ENCODE measurements at regions not wholly inside any gene's neighbourhood (a gene's known extent, or its start where the extent isn't known, plus 50 kb on each side); places are given as distances from the start of the nearest gene placed in this dataset.
"Not testable (repeated sequence)": the region's sequence is repeated elsewhere in the genome, so short reads cannot be mapped to it uniquely, and the experiment has no call there.

GRCh38 chr17:26936645-26937044, 357.3 kb upstream of the WSB1 start:
- H3K36me3 ChIP-seq (ENCODE audit: insufficient read depth, low read length); H3K36me3 Mint-ChIP-seq; intact Hi-C loops (cut with micrococcal nuclease); H3K27me3 Mint-ChIP-seq; H3K27ac ChIP-seq (ENCODE audit: low read depth, low read length); H3K4me3 ChIP-seq (ENCODE audit: low read length in 2 of 2); H3K9me3 Mint-ChIP-seq; CTCF ChIA-PET (ENCODE audit: partially characterized antibody); H3K4me1 ChIP-seq (ENCODE audit: insufficient read depth, low read length); H3K27me3 ChIP-seq (ENCODE audit: insufficient read depth, low read length); H3K4me3 Mint-ChIP-seq; POLR2A ChIA-PET (ENCODE audit: partially characterized antibody); DNase-seq; H3K27ac Mint-ChIP-seq; H3K4me1 Mint-ChIP-seq: not testable (repeated sequence)
- H3K9me3 ChIP-seq (ENCODE audit: control insufficient read depth in 1 of 2, low read length in 2 of 2) = peaks cover 0 to 41% of the 10 kb centered on the region in 2 donors

- H3K4me1 Mint-ChIP-seq; H3K4me3 ChIP-seq (ENCODE audit: low read length in 2 of 2); H3K27me3 Mint-ChIP-seq; H3K27ac Mint-ChIP-seq; H3K27ac ChIP-seq (ENCODE audit: low read depth, low read length); H3K9me3 Mint-ChIP-seq; H3K27me3 ChIP-seq (ENCODE audit: insufficient read depth, low read length); intact Hi-C loops (cut with micrococcal nuclease); H3K4me1 ChIP-seq (ENCODE audit: insufficient read depth, low read length); CTCF ChIA-PET (ENCODE audit: partially characterized antibody); H3K36me3 ChIP-seq (ENCODE audit: insufficient read depth, low read length); H3K36me3 Mint-ChIP-seq; POLR2A ChIA-PET (ENCODE audit: partially characterized antibody); DNase-seq; H3K4me3 Mint-ChIP-seq: not testable (repeated sequence)
- peaks cover 0 to 41% of the 10 kb centered on the region in 2 donors for H3K9me3 ChIP-seq (ENCODE audit: control insufficient read depth in 1 of 2, low read length in 2 of 2)
These were observed 356.1 kb upstream of the WSB1 start for GRCh38 chr17:26937750-26938322.

GRCh38 chr17:26939755-26940154, 354.2 kb upstream of the WSB1 start:
- H3K4me3 ChIP-seq (ENCODE audit: low read length in 2 of 2); H3K36me3 ChIP-seq (ENCODE audit: insufficient read depth, low read length); H3K4me1 Mint-ChIP-seq; H3K27me3 ChIP-seq (ENCODE audit: insufficient read depth, low read length); CTCF ChIA-PET (ENCODE audit: partially characterized antibody); intact Hi-C loops (cut with micrococcal nuclease); H3K27ac Mint-ChIP-seq; DNase-seq; H3K4me3 Mint-ChIP-seq; H3K27me3 Mint-ChIP-seq; H3K9me3 Mint-ChIP-seq; H3K36me3 Mint-ChIP-seq; H3K4me1 ChIP-seq (ENCODE audit: insufficient read depth, low read length); POLR2A ChIA-PET (ENCODE audit: partially characterized antibody); H3K27ac ChIP-seq (ENCODE audit: low read depth, low read length): not testable (repeated sequence)
- peaks cover 0 to 41% of the 10 kb centered on the region in 2 donors for H3K9me3 ChIP-seq (ENCODE audit: control insufficient read depth in 1 of 2, low read length in 2 of 2)

GRCh38 chr17:26940587-26940986, 353.3 kb upstream of the WSB1 start:
- H3K27ac ChIP-seq (ENCODE audit: low read depth, low read length); H3K4me3 Mint-ChIP-seq; H3K27me3 Mint-ChIP-seq; DNase-seq; H3K27ac Mint-ChIP-seq; H3K4me3 ChIP-seq (ENCODE audit: low read length in 2 of 2); H3K36me3 Mint-ChIP-seq; intact Hi-C loops (cut with micrococcal nuclease); CTCF ChIA-PET (ENCODE audit: partially characterized antibody); H3K4me1 Mint-ChIP-seq; H3K27me3 ChIP-seq (ENCODE audit: insufficient read depth, low read length); H3K9me3 Mint-ChIP-seq; H3K4me1 ChIP-seq (ENCODE audit: insufficient read depth, low read length); H3K36me3 ChIP-seq (ENCODE audit: insufficient read depth, low read length); POLR2A ChIA-PET (ENCODE audit: partially characterized antibody): not testable (repeated sequence)
- H3K9me3 ChIP-seq (ENCODE audit: control insufficient read depth in 1 of 2, low read length in 2 of 2) = peaks cover 0 to 41% of the 10 kb centered on the region in 2 donors

GRCh38 chr17:26962255-26963162, 331.4 kb upstream of the WSB1 start:
- H3K4me3 ChIP-seq (ENCODE audit: low read length in 2 of 2) = no peak overlapping the region
- Mint-ChIP-seq H3K36me3 (peaks cover 0 to 4% of the 10 kb centered on the region in 2 donors), H3K4me3 (no peak overlapping the region), H3K4me1 (no peaks in the 10 kb centered on the region), H3K27ac (peak overlapping the region in 1 of 7 donors; percentile 4), H3K9me3 (peaks cover 0 to 16% (median 11%) of the 10 kb centered on the region in 8 donors), H3K27me3 (peaks cover 2 to 4% of the 10 kb centered on the region in 2 donors)
- intact Hi-C loops (cut with micrococcal nuclease) = no loop called here
- no peaks in the 10 kb centered on the region for H3K4me1 ChIP-seq (ENCODE audit: insufficient read depth, low read length)
- POLR2A ChIA-PET (ENCODE audit: partially characterized antibody) = no interaction called here
- no peaks in the 10 kb centered on the region for H3K36me3 ChIP-seq (ENCODE audit: insufficient read depth, low read length)
- no peaks in the 10 kb centered on the region for H3K9me3 ChIP-seq (ENCODE audit: control insufficient read depth in 1 of 2, low read length in 2 of 2)
- no peak for DNase-seq
- CTCF ChIA-PET (ENCODE audit: partially characterized antibody) = no interaction called here
- H3K27me3 ChIP-seq (ENCODE audit: insufficient read depth, low read length) = no peaks in the 10 kb centered on the region
- H3K27ac ChIP-seq (ENCODE audit: low read depth, low read length) = no peak overlapping the region

GRCh38 chr17:26963163-26963503, 330.8 kb upstream of the WSB1 start:
- Mint-ChIP-seq H3K4me1 (no peaks in the 10 kb centered on the region), H3K36me3 (peaks cover 0 to 4% of the 10 kb centered on the region in 2 donors), H3K27me3 (peaks cover 2 to 4% of the 10 kb centered on the region in 2 donors), H3K9me3 (peaks cover 0 to 16% (median 10%) of the 10 kb centered on the region in 8 donors), H3K27ac (no peak overlapping the region), H3K4me3 (no peak overlapping the region)
- H3K27ac ChIP-seq (ENCODE audit: low read depth, low read length) = no peak overlapping the region
- ChIA-PET POLR2A (ENCODE audit: partially characterized antibody) (no interaction called here), CTCF (ENCODE audit: partially characterized antibody) (no interaction called here)
- no peak overlapping the region for H3K4me3 ChIP-seq (ENCODE audit: low read length in 2 of 2)
- no peaks in the 10 kb centered on the region for H3K36me3 ChIP-seq (ENCODE audit: insufficient read depth, low read length)
- intact Hi-C loops (cut with micrococcal nuclease) = no loop called here
- H3K4me1 ChIP-seq (ENCODE audit: insufficient read depth, low read length) = no peaks in the 10 kb centered on the region
- no peaks in the 10 kb centered on the region for H3K27me3 ChIP-seq (ENCODE audit: insufficient read depth, low read length)
- DNase-seq = no peak
- no peaks in the 10 kb centered on the region for H3K9me3 ChIP-seq (ENCODE audit: control insufficient read depth in 1 of 2, low read length in 2 of 2)

- DNase-seq; H3K4me3 Mint-ChIP-seq; H3K4me1 Mint-ChIP-seq; H3K27ac ChIP-seq (ENCODE audit: low read depth, low read length); H3K4me1 ChIP-seq (ENCODE audit: insufficient read depth, low read length); H3K4me3 ChIP-seq (ENCODE audit: low read length in 2 of 2); H3K9me3 ChIP-seq (ENCODE audit: control insufficient read depth in 1 of 2, low read length in 2 of 2); POLR2A ChIA-PET (ENCODE audit: partially characterized antibody); CTCF ChIA-PET (ENCODE audit: partially characterized antibody); H3K27me3 Mint-ChIP-seq; H3K36me3 ChIP-seq (ENCODE audit: insufficient read depth, low read length); H3K36me3 Mint-ChIP-seq; H3K27ac Mint-ChIP-seq; H3K27me3 ChIP-seq (ENCODE audit: insufficient read depth, low read length); intact Hi-C loops (cut with micrococcal nuclease): not testable (repeated sequence)
- H3K9me3 Mint-ChIP-seq = peaks cover 0 to 13% (median 9%) of the 10 kb centered on the region in 8 donors
These were observed 327.9 kb upstream of the WSB1 start for GRCh38 chr17:26965898-26966624.

All from CD4-positive, alpha-beta memory T cell (primary cell).